HG02981 (cell line): ENCODE measurements at regions not wholly inside any gene's neighbourhood (a gene's known extent, or its start where the extent isn't known, plus 50 kb on each side); places are given as distances from the start of the nearest gene placed in this dataset.
A peak's percentile ranks its signal among the peaks of the same experiment; 100 is the strongest.

ENCODE experiments used
- ATAC-seq: cut with Tn5 transposase; IDR thresholded peaks from one replicate; pipeline ENCODE4 v1.9.1; 2021; ENCODE audit warnings: mild to moderate bottlenecking, moderate library complexity; ENCODE audit not compliant: unreplicated experiment

GRCh38 chr17:72005332-72006163, 115.3 kb upstream of the SOX9 start:
- peak; percentile 51 for ATAC-seq

DNA sequence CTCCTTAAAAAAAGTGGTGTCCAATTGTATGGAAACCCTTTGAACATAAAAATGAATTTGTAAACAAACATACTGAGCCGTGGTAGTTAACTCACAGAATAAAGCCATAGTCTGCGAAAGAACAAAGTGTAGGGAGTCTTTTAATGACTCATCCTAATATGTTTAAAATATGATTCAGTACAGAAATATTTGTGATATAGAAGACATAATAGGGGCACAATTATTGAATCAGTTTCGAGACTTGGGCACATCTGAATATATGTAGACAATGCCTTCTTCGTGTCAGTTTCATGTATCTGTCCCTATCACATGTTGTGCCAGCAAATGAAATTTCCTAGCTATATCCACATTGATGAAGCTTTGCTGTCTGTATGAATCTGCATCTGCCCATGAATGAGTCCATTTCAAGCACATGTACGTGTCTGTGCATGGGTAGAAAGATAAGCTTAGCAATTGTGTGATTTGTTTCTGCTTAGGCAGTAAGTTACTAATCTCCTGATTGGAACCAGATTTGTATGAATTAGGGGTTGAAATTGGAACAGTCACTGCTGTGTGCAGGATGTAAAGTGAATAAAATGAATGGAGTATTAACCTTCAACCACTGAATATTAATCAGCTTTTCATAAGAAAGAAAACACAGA, 112.5 kb upstream of the SOX9 start:
- no peak for ATAC-seq

GRCh38 chr17:72011561-72011960, 109.3 kb upstream of the SOX9 start:
- no peak for ATAC-seq

DNA sequence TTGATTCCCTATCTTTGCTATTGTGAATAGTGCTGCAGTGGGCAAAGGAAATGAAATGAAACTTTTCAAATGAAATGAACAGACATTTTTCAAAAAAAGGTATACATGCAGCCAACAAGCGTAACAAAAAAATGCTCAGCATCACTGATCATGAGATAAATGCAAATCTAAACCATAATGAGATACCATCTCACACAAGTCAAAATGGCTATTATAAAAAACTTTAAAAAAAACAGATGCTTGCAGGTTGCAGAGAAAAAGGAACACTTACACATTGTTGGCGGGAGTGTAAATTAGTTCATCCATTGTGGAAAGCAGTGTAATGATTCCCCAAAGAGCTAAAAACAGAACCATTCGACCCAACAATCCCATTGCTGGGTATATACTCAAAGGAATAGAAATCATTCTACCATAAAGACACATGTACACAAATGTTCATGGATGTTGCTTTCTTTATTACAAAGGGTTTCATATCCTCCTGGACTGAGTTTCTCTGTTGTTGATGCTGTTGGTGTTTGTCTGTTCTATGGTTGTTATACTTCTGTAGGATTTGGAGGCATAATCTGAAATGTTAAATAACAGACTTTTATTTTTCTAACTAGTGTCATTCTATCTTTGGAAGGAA, 99.3 kb upstream of the SOX9 start:
- no peak for ATAC-seq

DNA sequence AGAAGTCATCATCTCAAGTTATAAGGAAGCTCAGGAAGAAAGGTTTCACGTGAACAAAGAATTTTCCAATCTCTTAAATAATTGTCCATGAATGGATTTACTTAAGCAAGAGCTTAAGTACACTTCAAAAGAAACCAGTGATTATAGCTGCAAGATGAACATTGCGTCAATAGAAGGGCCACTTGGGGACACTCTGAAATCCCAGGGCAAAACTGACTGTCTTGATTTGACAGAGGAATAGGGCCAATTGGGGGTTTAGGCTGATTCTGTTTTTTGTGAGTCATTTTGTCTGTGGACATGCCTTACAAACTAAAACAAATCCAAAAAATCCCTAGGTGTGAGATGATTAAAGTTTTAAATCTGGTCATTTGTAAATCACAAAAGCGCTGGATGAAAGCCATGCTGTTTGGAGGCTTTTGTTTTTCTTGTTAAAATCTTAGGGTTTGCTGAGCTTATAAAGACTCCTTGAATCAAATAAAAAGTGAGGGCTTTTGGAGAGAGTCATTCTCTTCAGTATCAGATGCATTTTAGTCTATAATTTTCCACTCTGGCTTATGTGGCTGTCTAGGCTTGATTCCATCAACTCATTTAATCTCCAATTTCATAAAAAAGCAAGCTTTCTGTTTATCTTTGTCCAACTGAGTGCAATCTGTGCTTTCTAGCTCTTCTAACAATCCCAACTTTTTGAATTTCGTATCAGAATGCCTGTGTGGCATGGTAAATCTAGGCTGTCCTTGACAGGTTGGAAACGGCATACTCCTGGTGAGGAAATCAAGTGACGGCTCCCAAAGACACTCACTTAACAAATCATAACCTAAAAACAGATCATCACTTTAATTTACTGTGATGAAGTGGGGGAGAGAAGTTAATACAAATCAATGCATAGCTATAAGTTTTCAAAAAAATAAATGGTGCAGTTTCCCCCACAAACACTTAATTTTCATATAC, 98.2 kb upstream of the SOX9 start:
- ATAC-seq: no peak

- no peak for ATAC-seq
These were observed 96.4 kb upstream of the SOX9 start for GRCh38 chr17:72024457-72024856.

DNA sequence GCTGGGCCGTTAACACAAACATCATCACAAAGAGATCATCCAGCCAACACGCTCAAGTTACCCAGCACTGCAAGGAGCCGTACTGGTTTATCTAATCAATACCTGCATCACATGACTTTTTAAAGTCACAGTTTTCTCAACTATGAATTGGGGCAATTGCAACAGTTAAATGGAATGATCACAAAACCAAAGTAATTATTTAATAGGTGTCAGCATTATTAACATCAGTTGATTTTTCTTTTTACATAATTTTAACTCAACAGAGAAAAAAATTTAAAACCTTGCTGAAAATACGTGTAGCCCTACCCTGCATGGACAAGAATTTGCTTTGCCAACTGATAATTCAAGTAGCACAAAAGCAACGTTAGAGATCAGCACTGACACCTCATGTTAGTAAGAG, 95.7 kb upstream of the SOX9 start:
- no peak for ATAC-seq

DNA sequence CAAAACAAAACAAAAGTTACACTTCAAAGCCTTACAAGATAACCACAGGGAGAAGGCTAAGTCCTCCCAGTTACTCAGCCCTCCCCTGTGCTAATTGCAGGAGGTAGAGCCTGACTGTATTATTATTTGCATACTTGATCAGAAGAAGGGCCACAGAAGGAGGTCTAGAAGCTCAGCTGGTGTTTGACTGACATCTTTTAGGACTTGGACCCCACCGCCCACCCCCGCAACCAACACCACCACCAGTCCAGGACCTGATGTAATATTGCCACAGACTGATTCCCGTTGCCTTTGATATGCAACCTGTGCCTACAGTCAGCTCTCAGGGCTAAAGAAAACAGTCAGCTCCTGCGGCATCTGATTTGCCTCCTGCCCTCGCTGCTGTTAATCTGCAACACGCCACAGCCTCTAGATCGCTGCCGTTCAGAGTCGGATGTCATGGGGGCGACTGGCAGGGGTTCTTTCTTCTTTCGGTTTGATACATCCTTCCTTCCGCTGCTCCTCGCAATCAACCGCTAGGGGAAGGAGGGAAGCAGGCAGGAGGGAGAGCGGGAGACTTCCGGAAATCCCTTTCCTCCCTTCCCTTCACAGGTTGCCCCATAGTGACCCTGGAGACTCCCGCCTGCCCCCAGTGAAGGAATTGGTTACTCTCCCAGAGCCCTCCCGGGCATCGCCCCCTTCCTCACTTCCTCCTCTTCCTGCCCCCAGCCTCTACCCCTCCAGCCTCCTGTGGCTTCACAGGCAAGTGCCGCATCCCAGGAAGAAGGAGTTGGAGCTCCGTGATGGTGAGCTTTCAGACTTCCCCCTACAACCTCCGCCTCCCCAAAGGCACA, 90.5 kb upstream of the SOX9 start:
- peak; percentile 81 for ATAC-seq

- no peak for ATAC-seq
These were observed 89.5 kb upstream of the SOX9 start for GRCh38 chr17:72031219-72031884.

DNA sequence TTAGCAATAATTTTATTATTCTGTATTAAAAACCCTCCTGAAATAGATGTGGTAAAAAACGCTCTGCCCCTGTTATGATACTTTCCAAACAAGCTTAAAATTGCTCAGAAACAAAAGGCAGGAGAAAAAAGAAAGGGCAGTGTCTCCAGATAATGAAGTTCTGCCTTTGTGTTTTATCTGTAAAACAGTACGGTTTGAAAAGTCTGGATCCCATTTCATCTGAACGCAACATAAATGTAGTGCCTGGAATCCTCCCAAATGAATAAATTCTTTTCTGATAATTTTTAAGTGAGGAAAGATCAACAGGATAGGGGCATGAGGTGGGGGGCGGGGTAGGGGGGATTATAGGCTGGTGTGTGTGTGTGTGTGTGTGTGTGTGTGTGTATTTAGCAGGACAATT, 87.5 kb upstream of the SOX9 start:
- no peak for ATAC-seq

GRCh38 chr17:72034000-72034399, 86.8 kb upstream of the SOX9 start:
- peak; percentile 38 for ATAC-seq

DNA sequence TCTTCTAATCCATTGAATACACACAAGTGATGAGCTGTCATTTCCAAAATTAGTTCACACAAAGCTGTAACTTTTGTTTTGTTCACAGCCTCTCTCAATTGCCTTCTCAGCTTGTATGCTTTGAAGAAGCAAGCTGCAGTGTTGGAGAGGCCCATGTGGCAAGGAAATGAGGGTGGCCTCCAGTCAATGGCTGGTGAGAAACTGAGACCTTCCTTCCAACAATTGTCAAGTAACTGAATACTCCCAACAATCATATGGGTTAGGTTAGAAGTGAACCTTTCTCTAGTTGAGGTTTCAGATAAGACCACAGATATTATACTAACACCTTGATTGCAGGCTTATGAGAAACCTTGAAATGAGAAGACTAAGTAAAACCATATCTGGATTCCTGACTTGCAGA, 82.4 kb upstream of the SOX9 start:
- ATAC-seq: no peak

GRCh38 chr17:72039490-72039889, 81.3 kb upstream of the SOX9 start:
- ATAC-seq: no peak

- ATAC-seq: no peak
These were observed 74.6 kb upstream of the SOX9 start for GRCh38 chr17:72046178-72046577.

- ATAC-seq: no peak
These were observed 73.9 kb upstream of the SOX9 start for GRCh38 chr17:72046643-72047612.

GRCh38 chr17:72049914-72050313, 70.9 kb upstream of the SOX9 start:
- no peak for ATAC-seq

DNA sequence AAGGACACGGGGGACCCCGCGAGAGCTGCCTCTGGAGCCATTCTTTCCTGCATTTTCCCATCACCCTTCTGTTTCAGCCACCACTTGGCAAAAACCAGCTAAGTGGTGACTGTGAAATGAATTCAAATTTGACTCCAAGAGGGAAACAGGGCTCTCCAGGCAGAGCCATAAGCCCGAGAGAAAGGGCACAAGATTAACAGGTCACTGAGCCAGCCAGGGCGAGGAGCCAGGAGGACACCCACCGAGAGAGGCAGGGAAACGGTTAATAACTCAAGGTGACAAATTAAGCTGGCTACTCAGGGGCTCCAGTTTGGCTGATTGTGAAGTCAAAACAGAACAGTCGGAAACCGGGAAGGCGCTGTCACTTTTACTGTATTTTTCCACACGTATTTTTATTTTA, 67.8 kb upstream of the SOX9 start:
- ATAC-seq: no peak

DNA sequence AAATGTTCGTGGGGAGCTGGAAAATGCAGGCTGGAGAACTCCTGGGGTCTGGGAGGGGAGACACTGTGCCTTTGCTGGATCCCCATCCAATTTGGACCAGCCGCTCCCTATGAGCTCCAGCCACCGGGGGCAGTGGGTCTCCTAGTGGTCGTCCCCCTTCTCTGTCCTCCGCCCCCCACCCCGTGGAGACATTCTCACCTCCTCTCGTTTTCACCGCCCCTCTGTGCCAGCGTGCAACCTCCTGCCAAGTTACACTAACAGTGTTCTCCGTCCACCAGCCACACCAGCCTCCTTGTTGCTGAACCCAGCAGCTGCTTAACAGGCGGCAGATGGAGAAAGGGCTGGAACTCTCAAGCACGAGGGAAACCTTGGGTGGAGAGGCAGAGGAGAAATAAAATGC, 67.4 kb upstream of the SOX9 start:
- ATAC-seq: no peak
